Smooth muscle cell (in vitro differentiated cells): ENCODE measurements at regions not wholly inside any gene's neighbourhood (a gene's known extent, or its start where the extent isn't known, plus 50 kb on each side); places are given as distances from the start of the nearest gene placed in this dataset.

Experiments
- DNase-seq: peaks from one replicate; lab custom pipeline; 2025; ENCODE audit not compliant: unreplicated experiment; lab: John Stamatoyannopoulos, UW
- H2AFZ ChIP-seq: fragments of 200-600 bp; sonication (generic); 2 replicates; pipeline ENCODE4 v1.6.0; 2016; ENCODE audit warnings: antibody characterized with exemption, low read depth, mild to moderate bottlenecking
- H3F3A ChIP-seq: fragments of 200-600 bp; sonication (generic); 2 replicates; pipeline ENCODE4 v1.6.0; 2017; ENCODE audit warnings: antibody characterized with exemption, low read depth
- H3K27ac ChIP-seq: fragments of 200-600 bp; sonication (generic); 2 replicates; pipeline ENCODE4 v1.5.1; 2016; ENCODE audit warnings: low read depth, mild to moderate bottlenecking
- H3K27me3 ChIP-seq: fragments of 200-600 bp; sonication (generic); 2 replicates; pipeline ENCODE4 v1.6.1; 2016; ENCODE audit warnings: low read depth, mild to moderate bottlenecking
- H3K36me3 ChIP-seq: fragments of 200-600 bp; sonication (generic); 2 replicates; pipeline ENCODE4 v1.5.1; 2016; ENCODE audit warnings: low read depth
- H3K4me1 ChIP-seq: fragments of 200-600 bp; sonication (generic); 2 replicates; pipeline ENCODE4 v1.5.1; 2016; ENCODE audit warnings: low read depth
- H3K4me2 ChIP-seq: fragments of 200-600 bp; sonication (generic); 2 replicates; pipeline ENCODE4 v1.6.0; 2016; ENCODE audit warnings: mild to moderate bottlenecking
- H3K4me3 ChIP-seq: fragments of 200-600 bp; sonication (generic); 2 replicates; pipeline ENCODE4 v1.5.1; 2016; ENCODE audit warnings: mild to moderate bottlenecking
- H3K79me2 ChIP-seq: fragments of 200-600 bp; sonication (generic); 2 replicates; pipeline ENCODE4 v1.6.0; 2016; ENCODE audit warnings: low read depth, mild to moderate bottlenecking
- H3K9ac ChIP-seq: fragments of 200-600 bp; sonication (generic); 2 replicates; pipeline ENCODE4 v1.6.0; 2016; ENCODE audit warnings: low read depth
- H3K9me3 ChIP-seq: fragments of 200-600 bp; sonication (generic); replicated peaks from 2 replicates; pipeline ENCODE4 v1.5.1; 2016; ENCODE audit warnings: low read depth
- H4K20me1 ChIP-seq: fragments of 200-600 bp; sonication (generic); 2 replicates; pipeline ENCODE4 v1.6.0; 2016; ENCODE audit warnings: low read depth
- CTCF ChIP-seq: fragments of 200-600 bp; sonication (generic); IDR thresholded peaks from 2 replicates; pipeline ENCODE4 v1.5.1; 2017; ENCODE audit warnings: borderline replicate concordance, mild to moderate bottlenecking, antibody characterized with exemption; ENCODE audit not compliant: insufficient read depth, poor library complexity, severe bottlenecking
- WGBS: methylation state at CpG from one replicate; pipeline ENCODE4 v1.1.7; 2016; ENCODE audit warnings: low lambda C conversion rate; 5-methylcytosine and 5-hydroxymethylcytosine counted together

GRCh38 chr12:13772264-13772663 is 209.1 kb downstream of the GRIN2B start:
- no peak overlapping the region for H3K9ac ChIP-seq
- H3K79me2 ChIP-seq, result no peaks in the 10 kb centered on the region
- no peak for TF ChIP-seq CTCF
- H3K4me2 ChIP-seq, result no peak overlapping the region
- no peaks in the 10 kb centered on the region for H3K36me3 ChIP-seq
- DNase-seq, result no peak
- no peaks in the 10 kb centered on the region for H3K4me1 ChIP-seq
- H3K9me3 ChIP-seq, result no peaks in the 10 kb centered on the region
- H4K20me1 ChIP-seq, result no peaks in the 10 kb centered on the region
- 65% methylated on average over 3 of the region's 3 CpGs for WGBS
- H3K27me3 ChIP-seq, result no peaks in the 10 kb centered on the region
- no peak overlapping the region for H2AFZ ChIP-seq
- H3K4me3 ChIP-seq, result no peak overlapping the region
- no peak overlapping the region for H3K27ac ChIP-seq
- H3F3A ChIP-seq, result no peaks in the 10 kb centered on the region

- H3K27me3 ChIP-seq, result no peaks in the 10 kb centered on the region
- no peak for DNase-seq
- no peak overlapping the region for H3K4me2 ChIP-seq
- 88% methylated on average over 3 of the region's 3 CpGs for whole genome bisulfite sequencing
- no peak for TF ChIP-seq CTCF
- no peaks in the 10 kb centered on the region for H4K20me1 ChIP-seq
- no peak overlapping the region for H3K27ac ChIP-seq
- no peak overlapping the region for H3K9ac ChIP-seq
- H2AFZ ChIP-seq, result no peak overlapping the region
- H3K36me3 ChIP-seq, result no peaks in the 10 kb centered on the region
- no peaks in the 10 kb centered on the region for H3K4me1 ChIP-seq
- no peaks in the 10 kb centered on the region for H3K79me2 ChIP-seq
- no peak overlapping the region for H3K4me3 ChIP-seq
- H3F3A ChIP-seq, result no peaks in the 10 kb centered on the region
- H3K9me3 ChIP-seq, result no peaks in the 10 kb centered on the region
Observed at GRCh38 chr12:13770576-13770975, 210.8 kb downstream of the GRIN2B start.

GRCh38 chr12:13769966-13770365 is 211.4 kb downstream of the GRIN2B start:
- TF ChIP-seq CTCF, result no peak
- no peak overlapping the region for H3K9ac ChIP-seq
- no peak overlapping the region for H3K4me3 ChIP-seq
- H3K4me2 ChIP-seq, result no peak overlapping the region
- no peaks in the 10 kb centered on the region for H3K36me3 ChIP-seq
- H2AFZ ChIP-seq, result no peak overlapping the region
- no peaks in the 10 kb centered on the region for H3K27me3 ChIP-seq
- H3F3A ChIP-seq, result no peaks in the 10 kb centered on the region
- no peaks in the 10 kb centered on the region for H3K9me3 ChIP-seq
- no peaks in the 10 kb centered on the region for H4K20me1 ChIP-seq
- no peaks in the 10 kb centered on the region for H3K4me1 ChIP-seq
- DNase-seq, result no peak
- H3K27ac ChIP-seq, result no peak overlapping the region
- no peaks in the 10 kb centered on the region for H3K79me2 ChIP-seq

- Histone ChIP-seq H3K4me1 (no peaks in the 10 kb centered on the region), H3K27me3 (no peaks in the 10 kb centered on the region), H3K36me3 (no peaks in the 10 kb centered on the region), H3K4me3 (no peak overlapping the region), H3K9ac (no peak overlapping the region), H3F3A (no peaks in the 10 kb centered on the region), H3K79me2 (no peaks in the 10 kb centered on the region), H3K9me3 (no peaks in the 10 kb centered on the region), H3K4me2 (no peak overlapping the region), H4K20me1 (no peaks in the 10 kb centered on the region), H3K27ac (no peak overlapping the region), H2AFZ (no peak overlapping the region)
- TF ChIP-seq CTCF, result no peak
- WGBS, result 94% methylated on average over 4 of the region's 4 CpGs
- no peak for DNase-seq
Observed at GRCh38 chr12:13769273-13769672, 212.1 kb downstream of the GRIN2B start.
